ENCODE measurements at regions not wholly inside any gene's neighbourhood (a gene's known extent, or its start where the extent isn't known, plus 50 kb on each side); places are given as distances from the start of the nearest gene placed in this dataset.

GRCh38 chr17:5635949-5636348 is 51.6 kb upstream of the NLRP1 start:
- DNase-seq (no peak), ATAC-seq (ENCODE audit: low read depth) (no peak)
- ChIA-PET POLR2A (no interaction called here), CTCF (no interaction called here)
- Mint-ChIP-seq H3K4me3 (no peak overlapping the region), H3K4me1 (no peaks in the 10 kb centered on the region), H3K36me3 (ENCODE audit: low read depth) (no peaks in the 10 kb centered on the region), H3K27me3 (peaks cover 19% of the 10 kb centered on the region), H3K9me3 (no peaks in the 10 kb centered on the region), H3K27ac (no peak overlapping the region)
- no peak for TF ChIP-seq CTCF (IDR thresholded peaks at IDR 0.05)
- intact Hi-C loops (cut with micrococcal nuclease) = no loop called here

GRCh38 chr17:5638596-5638995 is 54.3 kb upstream of the NLRP1 start:
- H3K36me3 Mint-ChIP-seq (ENCODE audit: low read depth) = no peaks in the 10 kb centered on the region
- TF ChIP-seq CTCF (IDR thresholded peaks at IDR 0.05) = no peak
- POLR2A ChIA-PET = no interaction called here
- peaks cover 18% of the 10 kb centered on the region for H3K27me3 Mint-ChIP-seq
- DNase-seq (no peak), ATAC-seq (ENCODE audit: low read depth) (no peak)
- no peaks in the 10 kb centered on the region for H3K4me1 Mint-ChIP-seq
- H3K4me3 Mint-ChIP-seq = no peak overlapping the region
- intact Hi-C loops (cut with micrococcal nuclease) = no loop called here
- H3K9me3 Mint-ChIP-seq = no peaks in the 10 kb centered on the region
- no peak overlapping the region for H3K27ac Mint-ChIP-seq
- CTCF ChIA-PET = interaction anchor here (1.1 kb wide), 1 partner anchor 46 kb away, joined by 3 read pairs; no protein-coding TSS in a partner anchor

- Mint-ChIP-seq H3K4me1 (no peaks in the 10 kb centered on the region), H3K27me3 (peaks cover 20% of the 10 kb centered on the region), H3K4me3 (no peak overlapping the region), H3K27ac (no peak overlapping the region), H3K36me3 (ENCODE audit: low read depth) (no peaks in the 10 kb centered on the region), H3K9me3 (no peaks in the 10 kb centered on the region)
- intact Hi-C loops (cut with micrococcal nuclease) = no loop called here
- DNase-seq (no peak), ATAC-seq (ENCODE audit: low read depth) (no peak)
- no peak for TF ChIP-seq CTCF (IDR thresholded peaks at IDR 0.05)
- POLR2A ChIA-PET = no interaction called here
- CTCF ChIA-PET = no interaction called here
Measured at GRCh38 chr17:5640726-5641125, 56.4 kb upstream of the NLRP1 start.

GRCh38 chr17:5642752-5643151 is 58.4 kb upstream of the NLRP1 start:
- Mint-ChIP-seq H3K27me3 (peaks cover 17% of the 10 kb centered on the region), H3K4me3 (no peak overlapping the region), H3K4me1 (no peaks in the 10 kb centered on the region), H3K27ac (no peak overlapping the region), H3K9me3 (no peaks in the 10 kb centered on the region), H3K36me3 (ENCODE audit: low read depth) (no peaks in the 10 kb centered on the region)
- DNase-seq = no peak
- ATAC-seq (ENCODE audit: low read depth) = no peak
- POLR2A ChIA-PET = no interaction called here
- intact Hi-C loops (cut with micrococcal nuclease) = no loop called here
- no peak for TF ChIP-seq CTCF (IDR thresholded peaks at IDR 0.05)
- CTCF ChIA-PET = no interaction called here

- Mint-ChIP-seq H3K4me3 (no peak overlapping the region), H3K36me3 (ENCODE audit: low read depth) (no peaks in the 10 kb centered on the region), H3K27ac (no peak overlapping the region), H3K27me3 (peaks cover 16% of the 10 kb centered on the region), H3K4me1 (no peaks in the 10 kb centered on the region), H3K9me3 (no peaks in the 10 kb centered on the region)
- ChIA-PET CTCF (no interaction called here), POLR2A (no interaction called here)
- ATAC-seq (ENCODE audit: low read depth) = no peak
- intact Hi-C loops (cut with micrococcal nuclease) = no loop called here
- TF ChIP-seq CTCF (IDR thresholded peaks at IDR 0.05) = no peak
- DNase-seq = no peak
Measured at GRCh38 chr17:5644065-5644464, 59.8 kb upstream of the NLRP1 start.
